ENCODE measurements at regions not wholly inside any gene's neighbourhood (a gene's known extent, or its start where the extent isn't known, plus 50 kb on each side); places are given as distances from the start of the nearest gene placed in this dataset.

DNA sequence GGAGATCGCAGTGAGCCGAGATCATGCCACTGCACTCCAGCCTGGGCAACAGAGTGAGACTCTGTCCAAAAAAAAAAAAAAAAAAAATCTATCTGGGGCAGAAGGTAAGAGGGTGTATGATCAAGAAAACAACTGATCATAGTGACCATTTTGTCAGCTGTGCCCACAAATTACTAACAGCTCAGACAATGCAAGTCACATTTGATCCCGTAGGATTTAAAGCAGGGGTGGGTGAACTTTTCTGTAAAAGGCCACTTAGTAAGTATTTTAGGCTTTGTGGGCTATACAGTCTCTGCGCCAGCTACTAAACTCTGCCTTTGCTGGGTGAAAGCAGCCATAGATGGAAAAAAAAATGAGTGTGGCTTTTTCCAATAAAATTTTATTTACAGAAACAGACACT is 57.6 kb upstream of the ABI3BP start:
- DNase-seq, result no peak
- Mint-ChIP-seq H3K4me1 (no peaks in the 10 kb centered on the region), H3K36me3 (no peaks in the 10 kb centered on the region), H3K9me3 (no peaks in the 10 kb centered on the region), H3K27me3 (no peaks in the 10 kb centered on the region), H3K27ac (no peak overlapping the region), H3K4me3 (no peak overlapping the region)
- CTCF ChIA-PET, result no interaction called here

- Mint-ChIP-seq H3K27me3 (no peaks in the 10 kb centered on the region), H3K4me1 (no peaks in the 10 kb centered on the region), H3K9me3 (no peaks in the 10 kb centered on the region), H3K4me3 (no peak overlapping the region), H3K36me3 (no peaks in the 10 kb centered on the region), H3K27ac (no peak overlapping the region)
- CTCF ChIA-PET, result no interaction called here
- no peak for DNase-seq
Observed at GRCh38 chr3:101050046-101050445, 56.8 kb upstream of the ABI3BP start.

DNA sequence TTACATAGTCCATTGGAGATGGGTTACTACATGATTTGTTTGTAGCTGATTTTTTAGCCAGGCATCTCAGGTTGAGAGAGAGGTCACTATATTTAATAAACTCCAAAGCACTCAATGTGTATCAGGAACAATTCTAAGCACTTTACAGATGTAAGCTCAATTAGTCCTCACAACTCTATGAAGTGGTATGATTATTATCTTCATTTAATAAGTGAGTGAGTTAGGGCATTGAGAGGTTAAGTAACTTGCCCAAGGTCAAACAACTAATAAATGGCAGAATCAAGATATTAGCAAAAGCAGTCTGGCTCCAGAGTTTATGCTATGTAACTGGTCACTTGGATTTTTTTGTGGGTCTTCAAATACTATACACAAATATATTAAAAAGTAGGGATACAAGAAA is 56.3 kb upstream of the ABI3BP start:
- Mint-ChIP-seq H3K27ac (no peak overlapping the region), H3K4me1 (no peaks in the 10 kb centered on the region), H3K9me3 (no peaks in the 10 kb centered on the region), H3K36me3 (no peaks in the 10 kb centered on the region), H3K4me3 (no peak overlapping the region), H3K27me3 (no peaks in the 10 kb centered on the region)
- no peak for DNase-seq
- CTCF ChIA-PET, result no interaction called here

DNA sequence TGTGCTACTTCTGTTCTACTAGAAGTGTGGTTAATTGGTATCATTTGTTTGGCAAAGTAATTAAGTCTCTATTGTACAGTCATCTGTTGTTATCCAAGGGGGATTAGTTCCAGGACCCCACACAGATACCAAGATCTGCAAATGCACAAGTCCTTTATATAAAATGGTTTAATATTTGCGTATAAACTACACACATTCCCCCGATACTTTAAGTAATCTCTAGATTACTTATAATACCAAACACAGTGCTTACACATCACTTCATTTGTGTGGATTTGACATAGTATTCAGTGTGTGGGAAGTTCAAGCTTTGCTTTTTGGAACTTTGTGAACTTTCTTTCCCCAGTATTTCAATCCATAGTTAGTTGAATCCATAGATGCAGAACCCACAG is 50.5 kb upstream of the ABI3BP start:
- no peaks in the 10 kb centered on the region for H3K36me3 Mint-ChIP-seq
- CTCF ChIA-PET, result no interaction called here
- no peak overlapping the region for H3K4me3 Mint-ChIP-seq
- no peak overlapping the region for H3K27ac Mint-ChIP-seq
- H3K27me3 Mint-ChIP-seq, result peaks cover 6% of the 10 kb centered on the region
- H3K9me3 Mint-ChIP-seq, result no peaks in the 10 kb centered on the region
- no peak for DNase-seq
- H3K4me1 Mint-ChIP-seq, result no peaks in the 10 kb centered on the region

DNA sequence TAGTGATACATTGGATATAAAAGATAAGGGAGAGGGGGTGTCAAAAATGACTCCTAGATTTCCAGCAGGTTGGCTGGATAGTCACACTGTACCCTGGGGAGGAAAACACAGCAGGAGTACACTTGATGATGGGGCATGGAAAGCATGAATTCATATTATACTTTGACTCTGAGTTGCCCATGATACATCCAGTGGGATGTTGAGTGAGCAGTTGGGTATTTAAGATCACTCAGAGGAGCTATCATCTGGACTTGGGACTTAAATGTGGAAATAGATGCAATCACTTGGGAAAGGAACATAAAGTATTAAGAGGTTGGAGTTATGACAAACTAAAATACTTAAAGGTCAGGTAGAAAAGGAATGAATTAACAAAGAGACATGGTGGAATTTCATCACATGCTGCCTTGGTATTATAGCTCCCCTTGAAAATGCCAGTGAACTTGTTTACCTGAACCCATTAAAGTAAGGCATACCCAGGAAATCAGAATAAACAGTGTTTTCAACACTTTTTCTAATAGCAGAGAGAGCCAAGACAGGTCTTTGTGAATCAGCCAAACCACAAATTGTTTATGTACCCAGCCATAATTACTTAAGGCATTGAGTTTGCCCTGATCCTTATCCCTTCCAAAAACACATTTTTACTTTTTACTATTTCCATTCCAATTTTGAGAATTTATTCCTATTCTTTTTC is 49.9 kb upstream of the ABI3BP start:
- Mint-ChIP-seq H3K4me3 (no peak overlapping the region), H3K9me3 (no peaks in the 10 kb centered on the region), H3K27me3 (peaks cover 6% of the 10 kb centered on the region), H3K4me1 (no peaks in the 10 kb centered on the region), H3K27ac (no peak overlapping the region), H3K36me3 (no peaks in the 10 kb centered on the region)
- CTCF ChIA-PET, result no interaction called here
- no peak for DNase-seq

Measured in activated naive CD4-positive, alpha-beta T cell treated with anti-CD3 and anti-CD28 coated beads, Interleukin-2, amount 10 ng/mL, durations not matched to agents 7 days and 5 days (primary cell).